Activated CD4-positive, alpha-beta memory T cell treated with anti-CD3 and anti-CD28 coated beads for 36 hours (primary cell): ENCODE measurements at regions not wholly inside any gene's neighbourhood (a gene's known extent, or its start where the extent isn't known, plus 50 kb on each side); places are given as distances from the start of the nearest gene placed in this dataset.
"Not testable (repeated sequence)": the region's sequence is repeated elsewhere in the genome, so short reads cannot be mapped to it uniquely, and the experiment has no call there.

ENCODE experiments used
- CTCF ChIA-PET: fragments of 350-600 bp; sonication (Branson Sonifier 250); formaldehyde crosslinking; loops from one replicate; lab custom pipeline; 2021; ENCODE audit warnings: antibody characterized with exemption, inconsistent platforms; lab: Charles Lee
- POLR2A ChIA-PET: fragments of 350-600 bp; sonication (Branson Sonifier 250); formaldehyde crosslinking; loops from one replicate; lab custom pipeline; 2021; ENCODE audit warnings: antibody characterized with exemption; lab: Charles Lee
- DNase-seq: peaks from one replicate; pipeline ENCODE4 v3.0.0-alpha.2; 2020
- H3K27ac Mint-ChIP-seq: one replicate; pipeline ENCODE4 v1.8.0; 2021; ENCODE audit warnings: mixed read lengths
- H3K27me3 Mint-ChIP-seq: one replicate; pipeline ENCODE4 v1.8.0; 2021; ENCODE audit warnings: mixed read lengths
- H3K36me3 Mint-ChIP-seq: one replicate; pipeline ENCODE4 v1.8.0; 2021; ENCODE audit warnings: mixed read lengths
- H3K4me1 Mint-ChIP-seq: one replicate; pipeline ENCODE4 v1.8.0; 2021; ENCODE audit warnings: low read depth, mixed read lengths
- H3K4me3 Mint-ChIP-seq: one replicate; pipeline ENCODE4 v1.8.0; 2021; ENCODE audit warnings: mild to moderate bottlenecking, mixed read lengths
- H3K9me3 Mint-ChIP-seq: one replicate; pipeline ENCODE4 v1.8.0; 2021; ENCODE audit warnings: mixed read lengths
- intact Hi-C: fragments of 100-400 bp; cut with micrococcal nuclease; formaldehyde crosslinking; loops from one replicate; pipeline ENCODE4 v1.15.1; 2023

GRCh38 chr12:9327320-9327719 is 119.1 kb upstream of the PZP start:
- Mint-ChIP-seq H3K27me3 (no peaks in the 10 kb centered on the region), H3K4me3 (no peak overlapping the region), H3K27ac (no peak overlapping the region), H3K36me3 (no peaks in the 10 kb centered on the region), H3K4me1 (peaks cover 6% of the 10 kb centered on the region), H3K9me3 (no peaks in the 10 kb centered on the region)
- DNase-seq: no peak
- ChIA-PET CTCF (interaction anchor here (0.6 to 1.3 kb wide), 2 partner anchors 263 to 670 kb away, joined by 3 read pairs; no protein-coding TSS in a partner anchor), POLR2A (no interaction called here)
- intact Hi-C loops: no loop called here

GRCh38 chr12:9326849-9327248 is 118.7 kb upstream of the PZP start:
- CTCF ChIA-PET: interaction anchor here (0.6 to 1.3 kb wide), 2 partner anchors 263 to 670 kb away, joined by 3 read pairs; no protein-coding TSS in a partner anchor
- H3K4me1 Mint-ChIP-seq, intact Hi-C loops: not testable (repeated sequence)

DNA sequence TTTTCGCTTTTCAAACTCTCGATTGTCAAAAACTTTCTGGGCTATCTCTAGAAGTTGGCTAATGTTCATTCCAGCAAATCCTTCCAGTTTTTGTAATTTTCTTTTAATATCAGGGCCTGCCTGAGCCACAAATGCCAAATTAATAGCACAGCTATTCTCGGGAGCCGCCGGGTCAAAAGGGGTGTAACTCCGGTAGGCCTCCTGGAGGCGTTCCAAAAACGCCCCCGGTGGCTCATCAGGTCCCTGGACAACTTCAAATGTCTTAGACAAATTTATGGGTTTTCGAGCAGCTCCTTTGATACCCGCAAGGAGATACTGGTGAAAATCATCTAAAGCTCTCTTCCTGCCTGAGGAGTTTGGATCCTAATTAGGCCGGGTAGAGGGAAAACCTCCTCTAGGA is 117.9 kb upstream of the PZP start:
- Mint-ChIP-seq H3K36me3 (no peaks in the 10 kb centered on the region), H3K4me3 (no peak overlapping the region), H3K9me3 (no peaks in the 10 kb centered on the region), H3K27ac (no peak overlapping the region), H3K4me1 (peaks cover 3% of the 10 kb centered on the region), H3K27me3 (no peaks in the 10 kb centered on the region)
- ChIA-PET CTCF (interaction anchor here (1.3 kb wide), 1 partner anchor 262 kb away, joined by 3 read pairs; no protein-coding TSS in a partner anchor), POLR2A (no interaction called here)
- DNase-seq: no peak
- intact Hi-C loops: no loop called here

More at GRCh38 chr12:9326849-9327248, 118.7 kb upstream of the PZP start:
- H3K4me3 Mint-ChIP-seq, H3K36me3 Mint-ChIP-seq, H3K27ac Mint-ChIP-seq, H3K27me3 Mint-ChIP-seq, DNase-seq, H3K9me3 Mint-ChIP-seq, POLR2A ChIA-PET: not testable (repeated sequence)

GRCh38 chr12:9325471-9325870 is 117.3 kb upstream of the PZP start:
- intact Hi-C loops: no loop called here
- Mint-ChIP-seq H3K27me3 (no peaks in the 10 kb centered on the region), H3K27ac (no peak overlapping the region), H3K4me1 (peaks cover 3% of the 10 kb centered on the region), H3K4me3 (no peak overlapping the region), H3K9me3 (no peaks in the 10 kb centered on the region), H3K36me3 (no peaks in the 10 kb centered on the region)
- ChIA-PET CTCF (no interaction called here), POLR2A (no interaction called here)
- no peak for DNase-seq

- CTCF ChIA-PET: no interaction called here
- POLR2A ChIA-PET: no interaction called here
Measured at GRCh38 chr12:9324782-9325181, 116.6 kb upstream of the PZP start.

DNA sequence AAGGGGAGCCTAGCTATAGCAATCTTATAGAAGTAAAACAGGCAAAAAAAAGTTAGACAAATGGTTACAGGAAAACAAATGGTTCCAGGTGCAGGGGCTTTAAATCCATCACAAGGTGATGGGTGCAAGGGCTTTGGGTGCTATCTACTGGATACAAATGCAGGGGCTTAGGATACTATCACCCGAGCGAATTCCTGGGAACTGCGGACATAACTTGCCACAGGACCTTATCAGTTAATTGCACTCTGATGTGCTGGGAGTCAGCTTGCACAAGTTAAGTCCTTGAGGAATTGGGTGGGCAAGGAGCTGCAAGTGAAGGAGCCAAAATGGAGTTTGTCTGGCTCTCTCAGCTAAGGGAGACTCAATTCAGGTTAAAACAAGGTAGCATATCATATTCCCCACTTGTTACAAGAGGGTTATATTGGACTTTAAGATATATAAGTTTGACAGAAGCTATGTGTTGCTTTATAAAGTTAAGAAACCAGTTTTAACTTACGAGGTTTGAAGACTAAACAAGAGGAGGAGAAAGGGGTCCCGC is 115.0 kb upstream of the PZP start:
- intact Hi-C loops: no loop called here
- Mint-ChIP-seq H3K4me1 (peaks cover 3% of the 10 kb centered on the region), H3K27ac (no peak overlapping the region), H3K4me3 (no peak overlapping the region), H3K36me3 (no peaks in the 10 kb centered on the region), H3K9me3 (no peaks in the 10 kb centered on the region), H3K27me3 (no peaks in the 10 kb centered on the region)
- no peak for DNase-seq
- ChIA-PET CTCF (no interaction called here), POLR2A (no interaction called here)

More at GRCh38 chr12:9324782-9325181, 116.6 kb upstream of the PZP start:
- no peaks in the 10 kb centered on the region for H3K36me3 Mint-ChIP-seq
- intact Hi-C loops: no loop called here
- no peak for DNase-seq
- H3K4me1 Mint-ChIP-seq: peaks cover 3% of the 10 kb centered on the region
- no peak overlapping the region for H3K4me3 Mint-ChIP-seq
- H3K27me3 Mint-ChIP-seq: no peaks in the 10 kb centered on the region
- no peak overlapping the region for H3K27ac Mint-ChIP-seq
- no peaks in the 10 kb centered on the region for H3K9me3 Mint-ChIP-seq

- Mint-ChIP-seq H3K4me1 (no peaks in the 10 kb centered on the region), H3K4me3 (no peak overlapping the region), H3K27me3 (no peaks in the 10 kb centered on the region), H3K27ac (no peak overlapping the region), H3K9me3 (no peaks in the 10 kb centered on the region), H3K36me3 (no peaks in the 10 kb centered on the region)
- DNase-seq: no peak
- POLR2A ChIA-PET: no interaction called here
- CTCF ChIA-PET: no interaction called here
- intact Hi-C loops: no loop called here
Measured at GRCh38 chr12:9319842-9320173, 111.6 kb upstream of the PZP start.

DNA sequence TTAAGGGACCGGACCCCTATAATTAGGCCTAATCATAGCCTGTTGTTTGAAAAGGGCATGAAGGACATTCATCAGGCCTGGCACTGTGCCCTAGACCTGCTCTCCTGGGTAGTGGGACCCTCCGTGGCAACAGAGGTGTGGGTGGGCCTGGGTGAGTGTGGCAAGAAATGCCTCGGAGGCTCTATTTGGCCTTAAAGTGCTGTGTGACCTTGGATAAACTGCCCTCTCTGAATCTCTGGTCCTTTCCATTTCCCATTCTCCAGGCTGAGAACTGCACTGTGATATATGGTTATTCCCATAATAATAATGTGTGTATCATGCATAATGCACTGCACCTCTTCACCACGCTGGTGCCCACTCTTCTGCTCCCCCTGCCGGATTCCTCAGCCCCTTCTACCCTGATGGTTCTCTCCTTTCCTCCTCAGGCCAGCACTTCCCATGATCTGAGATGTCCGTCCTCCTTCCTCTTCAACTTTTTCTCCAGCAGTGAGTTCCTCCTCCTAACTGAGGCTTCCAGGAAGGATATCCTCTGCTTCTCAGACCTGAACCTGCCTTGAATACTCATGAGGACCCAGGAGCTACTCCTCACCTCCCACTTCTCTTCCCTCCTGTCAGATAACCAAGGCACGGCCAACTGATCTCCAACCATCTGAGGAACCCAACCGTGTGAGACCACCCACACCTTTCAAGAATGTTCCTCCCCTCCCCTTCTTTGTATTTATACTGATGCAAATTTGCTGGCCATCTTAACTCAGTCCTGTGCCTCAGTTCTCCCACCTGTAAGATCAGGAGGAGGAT is 111.0 kb upstream of the PZP start:
- intact Hi-C loops: no loop called here
- Mint-ChIP-seq H3K27ac (no peak overlapping the region), H3K4me1 (no peaks in the 10 kb centered on the region), H3K9me3 (no peaks in the 10 kb centered on the region), H3K27me3 (no peaks in the 10 kb centered on the region), H3K4me3 (no peak overlapping the region), H3K36me3 (no peaks in the 10 kb centered on the region)
- ChIA-PET POLR2A (no interaction called here), CTCF (no interaction called here)
- DNase-seq: no peak

GRCh38 chr12:9313479-9313878 is 105.3 kb upstream of the PZP start:
- not testable (repeated sequence) for H3K27me3 Mint-ChIP-seq

GRCh38 chr12:9312406-9313392 is 104.5 kb upstream of the PZP start:
- DNase-seq, H3K4me1 Mint-ChIP-seq, H3K4me3 Mint-ChIP-seq, POLR2A ChIA-PET, H3K27me3 Mint-ChIP-seq, H3K27ac Mint-ChIP-seq, CTCF ChIA-PET, intact Hi-C loops, H3K9me3 Mint-ChIP-seq: not testable (repeated sequence)
- peaks cover 11% of the 10 kb centered on the region for H3K36me3 Mint-ChIP-seq

More at GRCh38 chr12:9313479-9313878, 105.3 kb upstream of the PZP start:
- H3K36me3 Mint-ChIP-seq, CTCF ChIA-PET, DNase-seq, H3K9me3 Mint-ChIP-seq, H3K27ac Mint-ChIP-seq, H3K4me1 Mint-ChIP-seq, POLR2A ChIA-PET, H3K4me3 Mint-ChIP-seq, intact Hi-C loops: not testable (repeated sequence)

DNA sequence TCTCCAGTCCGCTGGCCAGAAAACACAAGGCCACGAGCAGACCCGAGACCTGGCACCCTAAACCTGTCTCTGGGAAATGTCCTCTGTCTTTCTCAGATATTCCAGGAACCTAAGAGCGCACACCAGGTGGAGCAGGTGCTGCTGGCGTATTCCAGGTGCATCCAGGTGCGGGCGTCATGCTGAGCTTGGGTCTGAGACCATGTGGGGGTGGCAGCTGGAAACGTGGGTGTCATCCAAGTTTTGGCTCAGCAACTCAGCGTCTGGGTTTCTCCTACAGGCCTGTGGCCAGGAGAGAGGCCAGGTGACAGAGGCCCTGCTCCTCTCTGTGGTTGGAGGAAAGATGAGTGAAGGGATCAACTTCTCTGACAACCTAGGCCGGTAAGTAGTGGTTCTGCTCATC is 103.3 kb upstream of the PZP start:
- H3K9me3 Mint-ChIP-seq, DNase-seq, H3K4me3 Mint-ChIP-seq, intact Hi-C loops, CTCF ChIA-PET, H3K27ac Mint-ChIP-seq, POLR2A ChIA-PET, H3K4me1 Mint-ChIP-seq, H3K27me3 Mint-ChIP-seq: not testable (repeated sequence)
- H3K36me3 Mint-ChIP-seq: peaks cover 18% of the 10 kb centered on the region

DNA sequence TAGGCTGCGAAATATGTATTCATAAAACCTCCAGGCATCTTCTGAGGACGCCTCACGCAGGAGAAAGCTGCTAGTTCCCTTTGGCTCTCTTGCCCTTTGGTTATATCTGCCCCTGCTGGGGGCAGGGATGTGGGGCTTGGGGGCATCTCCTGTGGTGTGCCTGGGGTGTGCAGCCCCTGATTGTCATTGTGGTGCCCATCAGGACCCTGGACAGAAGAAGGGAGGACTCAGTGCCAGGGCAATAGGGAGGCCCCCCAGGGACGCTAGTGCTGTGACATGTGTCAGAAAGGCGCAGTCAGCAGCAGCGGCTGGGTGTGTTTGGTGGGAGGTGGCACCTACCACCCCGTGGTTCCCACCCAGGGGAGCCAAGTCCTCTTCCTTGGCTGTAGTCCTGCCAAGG is 102.5 kb upstream of the PZP start:
- CTCF ChIA-PET, POLR2A ChIA-PET, intact Hi-C loops, H3K4me3 Mint-ChIP-seq, H3K27ac Mint-ChIP-seq, H3K4me1 Mint-ChIP-seq, H3K27me3 Mint-ChIP-seq, H3K9me3 Mint-ChIP-seq, DNase-seq: not testable (repeated sequence)
- H3K36me3 Mint-ChIP-seq: peaks cover 18% of the 10 kb centered on the region
